ENCODE measurements at regions not wholly inside any gene's neighbourhood (a gene's known extent, or its start where the extent isn't known, plus 50 kb on each side); places are given as distances from the start of the nearest gene placed in this dataset.

DNA sequence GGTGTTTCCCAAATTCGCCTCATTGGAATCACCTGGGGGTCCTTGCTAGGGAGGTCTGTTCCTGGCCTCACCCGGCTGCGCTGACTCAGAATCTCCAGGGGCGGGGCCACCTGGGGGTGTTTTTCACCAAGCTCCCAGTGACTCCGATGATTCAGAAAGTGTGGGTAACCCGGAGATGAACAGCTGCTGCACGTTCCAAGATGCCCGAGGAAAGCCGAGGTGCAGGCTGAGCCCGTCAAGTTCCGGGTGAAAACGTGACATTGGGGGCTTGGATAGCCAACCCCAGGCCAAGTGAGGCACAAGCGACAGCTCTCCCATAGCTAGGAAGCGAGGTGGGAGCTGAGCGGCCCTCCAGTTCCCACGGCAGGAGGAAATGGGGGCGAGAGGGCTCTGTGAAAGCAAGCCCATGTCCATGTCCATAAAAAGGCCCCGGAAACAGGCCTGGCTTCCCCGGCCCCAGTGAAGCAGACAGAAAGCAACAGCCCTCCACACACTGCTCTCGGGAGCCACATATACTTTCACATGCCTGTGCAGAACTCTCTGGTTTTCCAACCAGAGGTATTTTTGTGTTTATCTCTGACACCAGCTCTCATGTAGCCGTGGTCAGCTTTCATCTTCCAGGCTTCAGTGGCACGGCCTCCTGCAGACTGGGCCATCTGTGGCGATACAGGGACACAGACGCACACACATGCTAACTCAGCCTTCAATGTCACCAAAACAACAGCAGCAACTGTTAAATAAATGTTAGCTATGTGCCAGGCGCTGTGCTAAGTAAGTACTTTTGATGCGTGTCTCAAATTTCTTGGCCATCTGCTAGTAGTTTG lies 90.7 kb upstream of the CCDC28A start:
- Histone ChIP-seq H2BK20ac (ENCODE audit: low read length) (no peak overlapping the region), H4K20me1 (replicated peaks in 1 of 2; ENCODE audit: control insufficient read depth in 1 of 2, insufficient read depth in 2 of 2, low read length in 2 of 2) (peaks cover 0 to 3% of the 10 kb centered on the region in 2 experiments), H2BK15ac (ENCODE audit: low read length) (no peak overlapping the region), H3K36me3 (ENCODE audit: control insufficient read depth in 2 of 4, insufficient read depth in 4 of 4, low read length in 3 of 4) (no peaks in the 10 kb centered on the region; a peak in 2 of 8 replicates), H3K27me3 (replicated peaks in 1 of 4; ENCODE audit: control insufficient read depth in 3 of 4, extremely low read depth in 1 of 4, insufficient read depth in 3 of 4, low read length in 3 of 4) (no peaks in the 10 kb centered on the region), H2AK5ac (ENCODE audit: low read depth, low read length) (no peak overlapping the region; the same call in 1 of the 2 replicates), H3K56ac (replicated peaks; ENCODE audit: insufficient read length, low read depth, low read length) (no peak overlapping the region), H3K4me3 (ENCODE audit: extremely low read depth in 1 of 4, insufficient read depth in 2 of 4, low read depth in 3 of 4, low read length in 4 of 4) (no peak overlapping the region), H3K14ac (ENCODE audit: insufficient read length) (no peak overlapping the region), H3K27ac (ENCODE audit: low read depth, low read length) (no peak overlapping the region), H3K4ac (replicated peaks; ENCODE audit: insufficient read length, low read depth, low read length) (no peak overlapping the region), H3K79me1 (ENCODE audit: low read depth, low read length) (peaks cover 7% of the 10 kb centered on the region), H3K79me2 (ENCODE audit: control insufficient read depth in 1 of 2, insufficient read depth in 2 of 2, low read length in 2 of 2) (peaks cover 0 to 68% of the 10 kb centered on the region in 2 experiments; a peak in 3 of 4 replicates), H3K4me1 (replicated peaks in 1 of 4; ENCODE audit: control insufficient read depth in 3 of 4, insufficient read depth in 4 of 4, low read length in 3 of 4) (peaks cover 0 to 2% (median 1%) of the 10 kb centered on the region in 4 experiments; a peak in 3 of 7 replicates), H4K8ac (ENCODE audit: extremely low read depth, insufficient read depth, low read length) (no peak overlapping the region), H3K9me3 (ENCODE audit: insufficient read depth in 2 of 2, low read depth in 1 of 2, low read length in 1 of 2) (no peaks in the 10 kb centered on the region), H3K18ac (ENCODE audit: extremely low read depth, low read length) (no peak overlapping the region), H4K5ac (ENCODE audit: insufficient read length, low read depth, low read length) (no peak overlapping the region), H2BK5ac (ENCODE audit: low read depth, low read length) (0 out of 2 replicates have a peak overlapping the region, but pooled peaks have one; percentile 31), H3K23me2 (ENCODE audit: low read depth, low read length) (no peaks in the 10 kb centered on the region), H3K4me2 (ENCODE audit: insufficient read depth in 1 of 2, low read depth in 2 of 2, low read length in 2 of 2) (no peak overlapping the region), H2BK12ac (ENCODE audit: low read depth, low read length) (no peak overlapping the region), H3K9ac (replicated peaks in 1 of 4; ENCODE audit: extremely low read depth in 1 of 4, low read depth in 3 of 4, low read length in 3 of 4) (no peak overlapping the region), H3K23ac (ENCODE audit: insufficient read length) (no peak overlapping the region), H4K91ac (replicated peaks; ENCODE audit: insufficient read length, low read length) (no peak overlapping the region), H2BK120ac (replicated peaks; ENCODE audit: low read depth, low read length) (no peak overlapping the region), H2AFZ (ENCODE audit: low read length) (no peak overlapping the region)
- FAIRE-seq (no peak), DNase-seq (ENCODE audit: low read depth in 1 of 2, low spot score in 2 of 2) (no peak)
- 84% methylated on average over 26 of the region's 26 CpGs; no CpG with 5 or more reads in 1 of the 2 experiments for WGBS, 2 experiments (ENCODE audit: extremely low coverage in 1 of 2, insufficient coverage in 1 of 2, insufficient read length in 1 of 2, insufficient replicate concordance in 2 of 2, low coverage in 1 of 2, low lambda C conversion rate in 2 of 2, missing lambda C conversion rate in 1 of 2)
- POLR2A ChIA-PET (ENCODE audit: partially characterized antibody) = interaction anchor here (0.9 to 3.0 kb wide), 2 partner anchors 9 to 10 kb away, joined by 4 to 14 read pairs; no protein-coding TSS in a partner anchor
- CTCF ChIA-PET (ENCODE audit: partially characterized antibody) = interaction anchor here (0.6 to 2.7 kb wide), 4 partner anchors 9 to 128 kb away, joined by 3 to 12 read pairs (median 5); no protein-coding TSS in a partner anchor
- TF ChIP-seq BCL11A (IDR thresholded peaks at IDR 0.05; ENCODE audit: low read depth in 2 of 2, low read length in 2 of 2) (no peak), KDM4A (IDR thresholded peaks at IDR 0.05; ENCODE audit: low read depth, low read length, severe bottlenecking) (no peak), HDAC2 (IDR thresholded peaks at IDR 0.05; ENCODE audit: borderline replicate concordance in 1 of 2, low read depth in 2 of 2, low read length in 2 of 2) (no peak), TCF12 (IDR thresholded peaks at IDR 0.05; ENCODE audit: low read depth, low read length) (no peak), JUN (IDR thresholded peaks at IDR 0.05; ENCODE audit: low read depth, low read length) (no peak), EZH2 (IDR thresholded peaks at IDR 0.05; ENCODE audit: low read depth, low read length, severe bottlenecking) (no peak), CEBPB (IDR thresholded peaks at IDR 0.05; ENCODE audit: low read depth, low read length) (no peak), MAFK (IDR thresholded peaks at IDR 0.05; ENCODE audit: low read depth, low read length) (no peak), NANOG (IDR thresholded peaks at IDR 0.05; ENCODE audit: insufficient read depth, low read depth, low read length, poor library complexity, severe bottlenecking) (no peak)
- TF ChIP-seq, protein P1, sequence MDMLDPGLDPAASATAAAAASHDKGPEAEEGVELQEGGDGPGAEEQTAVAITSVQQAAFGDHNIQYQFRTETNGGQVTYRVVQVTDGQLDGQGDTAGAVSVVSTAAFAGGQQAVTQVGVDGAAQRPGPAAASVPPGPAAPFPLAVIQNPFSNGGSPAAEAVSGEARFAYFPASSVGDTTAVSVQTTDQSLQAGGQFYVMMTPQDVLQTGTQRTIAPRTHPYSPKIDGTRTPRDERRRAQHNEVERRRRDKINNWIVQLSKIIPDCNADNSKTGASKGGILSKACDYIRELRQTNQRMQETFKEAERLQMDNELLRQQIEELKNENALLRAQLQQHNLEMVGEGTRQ (IDR thresholded peaks at IDR 0.05; ENCODE audit: low read length) = no peak
